ENCODE measurements at regions not wholly inside any gene's neighbourhood (a gene's known extent, or its start where the extent isn't known, plus 50 kb on each side); places are given as distances from the start of the nearest gene placed in this dataset.

- no peak for TF ChIP-seq CTCF (IDR thresholded peaks at IDR 0.05; ENCODE audit: low read depth, low read length)
- TF ChIP-seq POLR2A (IDR thresholded peaks at IDR 0.05; ENCODE audit: extremely low read depth, insufficient read length) = no peak
- TF ChIP-seq MYC (IDR thresholded peaks at IDR 0.05; ENCODE audit: low read depth, low read length) = no peak
Observed at GRCh38 chr9:26077860-26078259, 399.6 kb upstream of the TUSC1 start.
